ENCODE measurements at regions not wholly inside any gene's neighbourhood (a gene's known extent, or its start where the extent isn't known, plus 50 kb on each side); places are given as distances from the start of the nearest gene placed in this dataset.

GRCh38 chr6:138681627-138682026 is 91.9 kb upstream of the CCDC28A start:
- TF ChIP-seq POLR2A (IDR thresholded peaks at IDR 0.05), result no peak
- TF ChIP-seq CTCF (IDR thresholded peaks at IDR 0.05), result no peak
